DOHH2 (cell line): ENCODE measurements at regions not wholly inside any gene's neighbourhood (a gene's known extent, or its start where the extent isn't known, plus 50 kb on each side); places are given as distances from the start of the nearest gene placed in this dataset.

Experiments used
- CTCF ChIP-seq: fragments of 200-600 bp; sonication (generic); IDR thresholded peaks from one replicate; pipeline ENCODE4 v1.5.1; 2014; ENCODE audit warnings: antibody characterized with exemption, mild to moderate bottlenecking, low read depth, low read length; ENCODE audit not compliant: poor library complexity, severe bottlenecking
- EZH2phosphoT487 ChIP-seq: fragments of 200-600 bp; sonication (generic); IDR thresholded peaks from 2 replicates; pipeline ENCODE4 v1.6.1; 2017; ENCODE audit warnings: borderline replicate concordance, mild to moderate bottlenecking, antibody characterized with exemption, low read length, moderate library complexity, mixed read lengths

GRCh38 chr18:27276886-27277285 lies 91.8 kb upstream of the CHST9 start:
- TF ChIP-seq CTCF (no peak), EZH2phosphoT487 (no peak)
